WTC11 (cell line): ENCODE measurements at regions not wholly inside any gene's neighbourhood (a gene's known extent, or its start where the extent isn't known, plus 50 kb on each side); places are given as distances from the start of the nearest gene placed in this dataset.

Source experiments
- ATF2 ChIP-seq: sonication (generic); formaldehyde crosslinking; IDR thresholded peaks from 2 replicates; pipeline ENCODE4 v1.8.1; 2022; ENCODE audit warnings: low read depth, missing genetic modification reagents, borderline replicate concordance
- CREM ChIP-seq: sonication (generic); formaldehyde crosslinking; IDR thresholded peaks from 2 replicates; pipeline ENCODE4 v1.8.1; 2022; ENCODE audit warnings: mild to moderate bottlenecking, missing genetic modification reagents, moderate library complexity
- CTCF ChIP-seq: fragments of 200-600 bp; IDR thresholded peaks from 2 replicates; pipeline ENCODE4 v1.8.0; 2022; ENCODE audit warnings: antibody characterized with exemption
- ELF4 ChIP-seq: sonication (generic); formaldehyde crosslinking; IDR thresholded peaks from 2 replicates; pipeline ENCODE4 v1.8.1; 2022; ENCODE audit warnings: low read depth, mild to moderate bottlenecking, moderate library complexity, missing genetic modification reagents
- MAX ChIP-seq: sonication (generic); formaldehyde crosslinking; IDR thresholded peaks from 2 replicates; pipeline ENCODE4 v1.8.0; 2022; ENCODE audit warnings: mild to moderate bottlenecking, missing genetic modification reagents
- MLX ChIP-seq: sonication (generic); formaldehyde crosslinking; IDR thresholded peaks from 2 replicates; pipeline ENCODE4 v1.8.1; 2023; ENCODE audit warnings: mild to moderate bottlenecking, missing genetic modification reagents, moderate library complexity
- SMAD4 ChIP-seq: sonication (generic); formaldehyde crosslinking; IDR thresholded peaks from 2 replicates; pipeline ENCODE4 v1.8.0; 2022; ENCODE audit warnings: mild to moderate bottlenecking, missing genetic modification reagents
- STAT6 ChIP-seq: sonication (generic); formaldehyde crosslinking; conservative IDR thresholded peaks from 2 replicates; pipeline ENCODE4 v1.8.1; 2023; ENCODE audit warnings: mild to moderate bottlenecking, low read depth, missing genetic modification reagents, moderate library complexity
- TEAD4 ChIP-seq: sonication (generic); formaldehyde crosslinking; IDR thresholded peaks from 2 replicates; pipeline ENCODE4 v1.8.0; 2022; ENCODE audit warnings: mild to moderate bottlenecking, missing genetic modification reagents

GRCh38 chr3:104537323-104537722 lies 829.4 kb upstream of the ALCAM start:
- TF ChIP-seq ELF4 (CRISPR knock-in tag) = no peak
- no peak for TF ChIP-seq CTCF
- no peak for TF ChIP-seq CREM (CRISPR knock-in tag)
- no peak for TF ChIP-seq SMAD4 (CRISPR knock-in tag)
- TF ChIP-seq ATF2 = no peak
- no peak for TF ChIP-seq MLX
- TF ChIP-seq MAX (CRISPR knock-in tag) = no peak
- TF ChIP-seq STAT6 = no peak
- TF ChIP-seq TEAD4 (CRISPR knock-in tag) = no peak
